ENCODE measurements at regions not wholly inside any gene's neighbourhood (a gene's known extent, or its start where the extent isn't known, plus 50 kb on each side); places are given as distances from the start of the nearest gene placed in this dataset.

GRCh38 chr10:8431511-8431910 is 377.0 kb downstream of the GATA3 start:
- POLR2A ChIA-PET, result no interaction called here
- CTCF ChIA-PET, result no interaction called here

GRCh38 chr10:8435186-8436055 is 380.9 kb downstream of the GATA3 start:
- CTCF ChIA-PET, result no interaction called here
- POLR2A ChIA-PET, result no interaction called here

- ChIA-PET POLR2A (interaction anchor here (0.5 kb wide), 1 partner anchor 14 kb away, joined by 3 read pairs; no protein-coding TSS in a partner anchor), CTCF (no interaction called here)
Measured at GRCh38 chr10:8437896-8438295, 383.4 kb downstream of the GATA3 start.

- POLR2A ChIA-PET, result interaction anchor here (0.5 to 0.6 kb wide), 2 partner anchors 15 to 225 kb away, joined by 3 read pairs; no protein-coding TSS in a partner anchor
- CTCF ChIA-PET, result no interaction called here
Measured at GRCh38 chr10:8438603-8439002, 384.1 kb downstream of the GATA3 start.

- CTCF ChIA-PET, result no interaction called here
- POLR2A ChIA-PET, result interaction anchor here (0.6 kb wide), 1 partner anchor 226 kb away, joined by 3 read pairs; no protein-coding TSS in a partner anchor
Measured at GRCh38 chr10:8439040-8439439, 384.6 kb downstream of the GATA3 start.

- ChIA-PET POLR2A (no interaction called here), CTCF (interaction anchor here (1.0 kb wide), 1 partner anchor 100 kb away, joined by 3 read pairs; no protein-coding TSS in a partner anchor)
Measured at GRCh38 chr10:8444630-8445029, 390.1 kb downstream of the GATA3 start.

GRCh38 chr10:8445353-8445752 is 390.9 kb downstream of the GATA3 start:
- CTCF ChIA-PET, result interaction anchor here (1.4 kb wide), 1 partner anchor 65 kb away, joined by 4 read pairs; no protein-coding TSS in a partner anchor
- POLR2A ChIA-PET, result no interaction called here

GRCh38 chr10:8449909-8450308 is 395.4 kb downstream of the GATA3 start:
- ChIA-PET POLR2A (interaction anchor here (0.6 kb wide), 1 partner anchor 398 kb away, joined by 4 read pairs; no protein-coding TSS in a partner anchor), CTCF (interaction anchor here (1.3 kb wide), 1 partner anchor 16 kb away, joined by 4 read pairs; no protein-coding TSS in a partner anchor)

- POLR2A ChIA-PET, result no interaction called here
- CTCF ChIA-PET, result no interaction called here
Measured at GRCh38 chr10:8453587-8453986, 399.1 kb downstream of the GATA3 start.

GRCh38 chr10:8454357-8454756 is 399.9 kb downstream of the GATA3 start:
- ChIA-PET POLR2A (no interaction called here), CTCF (no interaction called here)

GRCh38 chr10:8455181-8455580 is 400.7 kb downstream of the GATA3 start:
- CTCF ChIA-PET, result no interaction called here
- POLR2A ChIA-PET, result no interaction called here

GRCh38 chr10:8456386-8456785 is 401.9 kb downstream of the GATA3 start:
- ChIA-PET CTCF (no interaction called here), POLR2A (interaction anchor here (0.5 kb wide), 1 partner anchor 402 kb away, joined by 3 read pairs; the partner anchor contains the start of gene GATA3)

GRCh38 chr10:8460626-8461025 is 406.1 kb downstream of the GATA3 start:
- POLR2A ChIA-PET, result no interaction called here
- CTCF ChIA-PET, result no interaction called here

- ChIA-PET POLR2A (no interaction called here), CTCF (no interaction called here)
Measured at GRCh38 chr10:8462565-8462964, 408.1 kb downstream of the GATA3 start.

- CTCF ChIA-PET, result no interaction called here
- POLR2A ChIA-PET, result no interaction called here
Measured at GRCh38 chr10:8463853-8464252, 409.4 kb downstream of the GATA3 start.

GRCh38 chr10:8468477-8468876 is 414.0 kb downstream of the GATA3 start:
- ChIA-PET POLR2A (no interaction called here), CTCF (no interaction called here)

- CTCF ChIA-PET, result no interaction called here
- POLR2A ChIA-PET, result no interaction called here
Measured at GRCh38 chr10:8473205-8473604, 418.7 kb downstream of the GATA3 start.

- ChIA-PET POLR2A (no interaction called here), CTCF (no interaction called here)
Measured at GRCh38 chr10:8477300-8477699, 422.8 kb downstream of the GATA3 start.

GRCh38 chr10:8481718-8482504 is 427.4 kb downstream of the GATA3 start:
- ChIA-PET CTCF (no interaction called here), POLR2A (no interaction called here)

- CTCF ChIA-PET, result no interaction called here
- POLR2A ChIA-PET, result no interaction called here
Measured at GRCh38 chr10:8485032-8485431, 430.5 kb downstream of the GATA3 start.

GRCh38 chr10:8487346-8487745 is 432.9 kb downstream of the GATA3 start:
- ChIA-PET POLR2A (no interaction called here), CTCF (no interaction called here)
